ENCODE measurements at regions not wholly inside any gene's neighbourhood (a gene's known extent, or its start where the extent isn't known, plus 50 kb on each side); places are given as distances from the start of the nearest gene placed in this dataset.

DNA sequence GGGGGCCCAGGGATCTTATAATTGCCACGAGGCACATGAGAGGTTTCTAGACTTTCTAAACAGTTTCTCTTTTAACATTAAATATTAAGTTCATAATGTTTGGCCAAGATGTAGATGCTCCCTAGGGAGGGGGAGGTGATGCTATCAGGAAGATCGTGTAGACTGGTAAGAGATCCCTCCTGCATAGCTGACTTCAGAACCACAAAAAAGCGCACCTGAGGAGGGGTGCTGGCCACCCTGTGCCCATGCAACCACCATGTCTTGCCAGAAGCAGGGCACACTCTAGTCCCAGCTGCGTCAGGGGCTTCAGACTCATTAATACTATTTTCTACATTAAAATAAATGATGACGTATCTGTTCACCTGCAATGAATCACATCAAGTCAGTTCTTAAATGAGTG, 103.4 kb upstream of the SLC35G4 start:
- no peaks in the 10 kb centered on the region for H3K36me3 Mint-ChIP-seq (ENCODE audit: low read depth)
- TF ChIP-seq, protein P1, sequence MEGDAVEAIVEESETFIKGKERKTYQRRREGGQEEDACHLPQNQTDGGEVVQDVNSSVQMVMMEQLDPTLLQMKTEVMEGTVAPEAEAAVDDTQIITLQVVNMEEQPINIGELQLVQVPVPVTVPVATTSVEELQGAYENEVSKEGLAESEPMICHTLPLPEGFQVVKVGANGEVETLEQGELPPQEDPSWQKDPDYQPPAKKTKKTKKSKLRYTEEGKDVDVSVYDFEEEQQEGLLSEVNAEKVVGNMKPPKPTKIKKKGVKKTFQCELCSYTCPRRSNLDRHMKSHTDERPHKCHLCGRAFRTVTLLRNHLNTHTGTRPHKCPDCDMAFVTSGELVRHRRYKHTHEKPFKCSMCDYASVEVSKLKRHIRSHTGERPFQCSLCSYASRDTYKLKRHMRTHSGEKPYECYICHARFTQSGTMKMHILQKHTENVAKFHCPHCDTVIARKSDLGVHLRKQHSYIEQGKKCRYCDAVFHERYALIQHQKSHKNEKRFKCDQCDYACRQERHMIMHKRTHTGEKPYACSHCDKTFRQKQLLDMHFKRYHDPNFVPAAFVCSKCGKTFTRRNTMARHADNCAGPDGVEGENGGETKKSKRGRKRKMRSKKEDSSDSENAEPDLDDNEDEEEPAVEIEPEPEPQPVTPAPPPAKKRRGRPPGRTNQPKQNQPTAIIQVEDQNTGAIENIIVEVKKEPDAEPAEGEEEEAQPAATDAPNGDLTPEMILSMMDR (IDR thresholded peaks at IDR 0.05): no peak
- no peak for DNase-seq
- H3K27ac Mint-ChIP-seq: no peak overlapping the region
- no peaks in the 10 kb centered on the region for H3K4me1 Mint-ChIP-seq
- H3K27me3 Mint-ChIP-seq (ENCODE audit: low read depth, poor library complexity): no peaks in the 10 kb centered on the region
- H3K9me3 Mint-ChIP-seq: no peaks in the 10 kb centered on the region
- H3K4me3 Mint-ChIP-seq: no peak overlapping the region

- TF ChIP-seq, protein P1 (IDR thresholded peaks at IDR 0.05): no peak
- H3K27me3 Mint-ChIP-seq (ENCODE audit: low read depth, poor library complexity): no peaks in the 10 kb centered on the region
- no peak overlapping the region for H3K27ac Mint-ChIP-seq
- no peak for DNase-seq
- no peaks in the 10 kb centered on the region for H3K36me3 Mint-ChIP-seq (ENCODE audit: low read depth)
- peaks cover 5% of the 10 kb centered on the region for H3K4me1 Mint-ChIP-seq
- H3K4me3 Mint-ChIP-seq: no peak overlapping the region
- H3K9me3 Mint-ChIP-seq: no peaks in the 10 kb centered on the region
Observed at GRCh38 chr18:11504962-11505361, 104.4 kb upstream of the SLC35G4 start.

DNA sequence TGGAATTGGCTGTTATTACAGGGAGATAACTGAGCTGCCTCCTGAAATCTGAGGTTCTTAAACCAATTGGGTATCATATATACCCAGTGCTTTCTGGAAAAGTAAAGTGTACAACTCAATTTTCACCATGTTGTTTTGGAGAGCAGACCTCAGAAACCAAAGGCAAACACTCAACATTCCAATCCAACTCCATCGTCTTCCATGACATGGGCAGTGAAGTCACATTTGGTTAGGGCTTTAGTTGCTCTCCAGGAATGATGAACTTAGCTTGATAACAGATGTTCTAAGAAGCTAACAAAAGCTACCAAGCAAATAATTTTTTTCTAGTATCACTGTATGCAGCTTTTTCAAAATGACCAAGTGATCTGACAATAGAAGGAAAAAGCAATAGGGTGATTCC, 107.0 kb upstream of the SLC35G4 start:
- Mint-ChIP-seq H3K4me3 (no peak overlapping the region), H3K4me1 (peaks cover 6% of the 10 kb centered on the region), H3K27ac (no peak overlapping the region), H3K9me3 (no peaks in the 10 kb centered on the region), H3K36me3 (ENCODE audit: low read depth) (no peaks in the 10 kb centered on the region), H3K27me3 (ENCODE audit: low read depth, poor library complexity) (peaks cover 8% of the 10 kb centered on the region)
- TF ChIP-seq, protein P1 (IDR thresholded peaks at IDR 0.05): no peak
- no peak for DNase-seq

DNA sequence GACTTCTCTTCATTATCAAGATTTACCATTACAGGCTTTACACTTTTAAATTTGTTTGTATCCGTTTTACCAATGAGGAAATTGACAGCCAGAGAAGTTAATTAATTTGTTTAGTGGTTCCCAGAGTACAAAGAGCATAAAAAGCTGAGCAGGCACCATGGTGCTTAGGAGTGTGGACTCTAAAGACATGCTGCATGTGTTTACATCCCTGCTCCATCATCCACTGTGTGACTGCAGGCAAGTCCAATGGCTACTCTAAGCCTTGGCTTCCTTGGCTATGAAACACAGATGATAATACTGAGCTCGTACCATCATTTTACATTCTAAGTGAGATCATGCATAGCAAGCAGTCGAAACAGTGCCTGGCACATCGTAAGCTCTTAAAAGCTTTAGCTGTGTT, 108.0 kb upstream of the SLC35G4 start:
- TF ChIP-seq, protein P1 (IDR thresholded peaks at IDR 0.05): no peak
- Mint-ChIP-seq H3K9me3 (no peaks in the 10 kb centered on the region), H3K4me1 (peaks cover 6% of the 10 kb centered on the region)

DNA sequence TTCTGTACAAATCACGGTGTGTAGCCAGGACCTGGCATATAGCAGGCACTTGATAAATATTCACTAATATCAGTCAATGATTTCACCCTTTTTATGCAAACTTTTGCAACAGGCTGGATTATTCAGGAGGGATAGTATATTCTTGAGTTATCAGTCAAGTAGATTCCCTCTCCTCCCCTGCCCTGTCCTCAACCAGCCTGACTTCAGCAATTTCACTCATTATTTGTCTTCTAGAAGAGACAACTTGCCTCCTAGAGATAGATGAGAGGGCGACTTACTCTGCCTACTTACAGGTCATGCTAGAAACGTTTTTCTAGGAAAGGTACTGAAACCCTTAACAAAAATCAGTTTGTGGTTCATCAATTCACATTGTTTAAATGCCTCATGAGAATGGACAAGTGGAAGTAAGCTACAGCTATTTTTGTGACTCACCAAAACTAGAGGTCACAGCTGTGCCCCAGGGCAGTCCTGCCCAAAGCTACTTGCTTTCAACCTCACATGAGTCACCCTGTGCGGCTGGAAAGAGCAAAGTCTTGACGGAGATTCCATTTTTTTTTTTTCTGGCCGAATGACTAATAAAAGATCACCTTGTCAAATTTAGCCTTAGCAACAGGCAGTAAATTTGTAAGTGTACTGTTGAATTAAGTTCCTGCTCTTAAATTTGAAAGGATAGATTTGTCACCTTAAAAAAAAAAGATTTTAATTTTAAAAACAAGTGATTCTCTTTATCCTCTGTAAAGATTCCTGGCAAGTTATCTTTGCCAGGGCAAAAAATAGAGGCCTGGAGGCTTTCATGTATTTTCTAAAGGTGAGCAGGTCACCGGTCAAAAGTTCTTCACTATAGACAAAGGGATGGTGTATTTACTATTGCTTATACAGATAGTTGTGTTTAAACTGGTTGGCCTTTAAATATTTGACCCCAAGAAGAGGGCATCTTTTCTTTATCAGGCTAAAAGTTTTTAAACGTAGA, 109.0 kb upstream of the SLC35G4 start:
- Mint-ChIP-seq H3K9me3 (no peaks in the 10 kb centered on the region), H3K4me3 (no peak overlapping the region), H3K36me3 (ENCODE audit: low read depth) (no peaks in the 10 kb centered on the region), H3K27me3 (ENCODE audit: low read depth, poor library complexity) (peaks cover 8% of the 10 kb centered on the region), H3K27ac (no peak overlapping the region), H3K4me1 (peaks cover 6% of the 10 kb centered on the region)
- DNase-seq: no peak
- TF ChIP-seq, protein P1 (IDR thresholded peaks at IDR 0.05): no peak

More for the DNA sequence above, 108.0 kb upstream of the SLC35G4 start:
- H3K27ac Mint-ChIP-seq: no peak overlapping the region
- H3K36me3 Mint-ChIP-seq (ENCODE audit: low read depth): no peaks in the 10 kb centered on the region
- DNase-seq: no peak
- H3K4me3 Mint-ChIP-seq: no peak overlapping the region
- peaks cover 8% of the 10 kb centered on the region for H3K27me3 Mint-ChIP-seq (ENCODE audit: low read depth, poor library complexity)

- no peak for DNase-seq
- Mint-ChIP-seq H3K27me3 (ENCODE audit: low read depth, poor library complexity) (peaks cover 8% of the 10 kb centered on the region), H3K4me3 (no peak overlapping the region), H3K4me1 (peaks cover 6% of the 10 kb centered on the region), H3K9me3 (no peaks in the 10 kb centered on the region), H3K27ac (no peak overlapping the region), H3K36me3 (ENCODE audit: low read depth) (no peaks in the 10 kb centered on the region)
- TF ChIP-seq, protein P1 (IDR thresholded peaks at IDR 0.05): no peak
Observed at GRCh38 chr18:11498821-11499220, 110.6 kb upstream of the SLC35G4 start.
